ENCODE measurements at regions not wholly inside any gene's neighbourhood (a gene's known extent, or its start where the extent isn't known, plus 50 kb on each side); places are given as distances from the start of the nearest gene placed in this dataset.

GRCh38 chr9:108117306-108117705 lies 627.7 kb upstream of the KLF4 start (continued):
- TF ChIP-seq REST (IDR thresholded peaks at IDR 0.05; ENCODE audit: unreplicated experiment) (no peak), CREB1 (CRISPR knock-in tag; IDR thresholded peaks at IDR 0.05; ENCODE audit: low read depth) (no peak), NANOG (IDR thresholded peaks at IDR 0.05; ENCODE audit: borderline replicate concordance) (no peak), EZH2phosphoT487 (IDR thresholded peaks at IDR 0.05; ENCODE audit: unreplicated experiment) (no peak), ZNF331 (CRISPR knock-in tag; IDR thresholded peaks at IDR 0.05; ENCODE audit: low read depth) (no peak), STAT1 (IDR thresholded peaks at IDR 0.05; ENCODE audit: unreplicated experiment) (no peak), ETS1 (IDR thresholded peaks at IDR 0.05) (no peak)

- H3K4me3 Mint-ChIP-seq, result no peak overlapping the region
- H3K36me3 Mint-ChIP-seq (ENCODE audit: low read depth), result no peaks in the 10 kb centered on the region
- H3K9me3 Mint-ChIP-seq, result no peaks in the 10 kb centered on the region
- TF ChIP-seq POLR2AphosphoS5 (IDR thresholded peaks at IDR 0.05; ENCODE audit: low read depth) (no peak), NANOG (IDR thresholded peaks at IDR 0.05; ENCODE audit: borderline replicate concordance) (no peak), ZNF114 (CRISPR knock-in tag; IDR thresholded peaks at IDR 0.05) (no peak), ETS1 (IDR thresholded peaks at IDR 0.05) (no peak), EZH2phosphoT487 (IDR thresholded peaks at IDR 0.05; ENCODE audit: unreplicated experiment) (no peak), STAT1 (IDR thresholded peaks at IDR 0.05; ENCODE audit: unreplicated experiment) (no peak), JUNB (IDR thresholded peaks at IDR 0.05; ENCODE audit: unreplicated experiment) (no peak), ZNF462 (CRISPR knock-in tag; IDR thresholded peaks at IDR 0.05) (no peak), ZNF331 (CRISPR knock-in tag; IDR thresholded peaks at IDR 0.05; ENCODE audit: low read depth) (no peak), CREB1 (CRISPR knock-in tag; IDR thresholded peaks at IDR 0.05; ENCODE audit: low read depth) (no peak)
These were observed 624.0 kb upstream of the KLF4 start for GRCh38 chr9:108113596-108113995.

More at GRCh38 chr9:108113596-108113995, 624.0 kb upstream of the KLF4 start:
- no peaks in the 10 kb centered on the region for H3K36me3 ChIP-seq (ENCODE audit: insufficient read depth)
- no peak overlapping the region for H3K27ac ChIP-seq (ENCODE audit: low read depth)
- no peak overlapping the region for H2AFZ ChIP-seq
- Mint-ChIP-seq H3K27ac (no peak overlapping the region), H3K4me1 (peaks cover 3% of the 10 kb centered on the region; the same call in 1 of the 3 replicates), H3K27me3 (ENCODE audit: insufficient read depth, low read depth, poor library complexity) (no peaks in the 10 kb centered on the region)
- H3K4me1 ChIP-seq (ENCODE audit: insufficient read depth), result no peaks in the 10 kb centered on the region
- H3F3A ChIP-seq (replicated peaks; ENCODE audit: low read depth), result no peaks in the 10 kb centered on the region
- H3K4me2 ChIP-seq, result no peak overlapping the region
- H4K20me1 ChIP-seq (replicated peaks; ENCODE audit: insufficient read depth), result no peaks in the 10 kb centered on the region
- DNase-seq (ENCODE audit: low spot score), result no peak
- peaks cover 5% of the 10 kb centered on the region for H3K9me2 ChIP-seq (ENCODE audit: insufficient read depth)
- no peak overlapping the region for H3K4me3 ChIP-seq
- H3K27me3 ChIP-seq (ENCODE audit: insufficient read depth), result no peaks in the 10 kb centered on the region
- H3K79me2 ChIP-seq (replicated peaks; ENCODE audit: insufficient read depth), result no peaks in the 10 kb centered on the region
- no peak for ATAC-seq

Measured in GM23338 (cell line).